HCT116 (cell line): ENCODE measurements at regions not wholly inside any gene's neighbourhood (a gene's known extent, or its start where the extent isn't known, plus 50 kb on each side); places are given as distances from the start of the nearest gene placed in this dataset.

Experiments
- ATAC-seq: fragments of 200-7000 bp; cut with Tn5 transposase; 2 replicates; pipeline ENCODE4 v1.9.1; 2020; ENCODE audit warnings: mild to moderate bottlenecking, moderate library complexity
- BruUV-seq: library from RNA; stranded (reverse); fragments of 400-500 nt; replicated peaks from 2 replicates; lab custom pipeline; 2021; lab: Mats Ljungman, UMichigan
- CTCF ChIA-PET: fragments of 300-600 bp; sonication (Branson Sonifier 250); formaldehyde crosslinking; loops from one replicate; lab custom pipeline; 2021; ENCODE audit warnings: antibody characterized with exemption; lab: Charles Lee
- POLR2A ChIA-PET: fragments of 300-600, 350-600 bp; sonication (Branson Sonifier 250); formaldehyde crosslinking; loops from one replicate; lab custom pipeline; 2021; ENCODE audit warnings: antibody characterized with exemption; lab: Charles Lee
- RAD21 ChIA-PET, 2 experiments: fragments of 300-600 bp; sonication (Branson Sonifier 250); formaldehyde crosslinking; loops; one replicate each; lab custom pipeline; 2023; ENCODE audit warnings: low total read pairs in 2 of 2; ENCODE audit not compliant: uncharacterized antibody in 2 of 2, unreplicated experiment in 2 of 2, low non-redundant PET in 1 of 2; lab: Charles Lee
- DNase-seq: peaks from one replicate; pipeline ENCODE4 v3.0.0-alpha.2; 2010; ENCODE audit warnings: low read depth, low spot score
- H2AFZ ChIP-seq: fragments of 200-600 bp; shearing (Covaris generic), sonication (generic); 2 replicates; pipeline ENCODE4 v1.6.1; 2017; ENCODE audit warnings: low read depth, mixed run types, mixed read lengths, antibody characterized with exemption, low read length; ENCODE audit not compliant: poor library complexity, severe bottlenecking
- H3K27ac ChIP-seq: 2 replicates; pipeline ENCODE4 v1.5.1; 2012; ENCODE audit warnings: low read depth, low read length
- H3K27me3 ChIP-seq: fragments of 200-600 bp; sonication (generic); 2 replicates; pipeline ENCODE4 v1.6.1; 2016; ENCODE audit warnings: mixed run types, low read length, mixed read lengths; ENCODE audit not compliant: insufficient read depth
- H3K36me3 ChIP-seq, 2 experiments: fragments of 200-500 bp in 1 of 2; fragments of 200-600 bp in 1 of 2; sonication (Bioruptor generic) in 1 of 2; sonication (generic) in 1 of 2; 2 replicates each; pipeline versions ENCODE4 v1.5.1 to v1.6.1; 2014 to 2016; ENCODE audit warnings: low read length in 2 of 2, inconsistent platforms in 1 of 2, mixed read lengths in 1 of 2, mixed run types in 1 of 2; ENCODE audit not compliant: insufficient read depth in 2 of 2, control insufficient read depth in 1 of 2
- H3K4me1 ChIP-seq, 2 experiments: fragments of 200-600 bp in 1 of 2; sonication (generic) in 1 of 2; 2 replicates each; pipeline versions ENCODE4 v1.5.1 to v1.6.1; 2012 to 2017; ENCODE audit warnings: low read length in 2 of 2, inconsistent platforms in 1 of 2, mild to moderate bottlenecking in 1 of 2, mixed read lengths in 1 of 2, mixed run types in 1 of 2, moderate library complexity in 1 of 2; ENCODE audit not compliant: insufficient read depth in 2 of 2, control insufficient read depth in 1 of 2
- H3K4me2 ChIP-seq: fragments of 200-600 bp; sonication (generic); 2 replicates; pipeline ENCODE4 v1.6.1; 2017; ENCODE audit warnings: mixed run types, low read length, mixed read lengths
- H3K4me3 ChIP-seq, 2 experiments: fragments of 200-600 bp in 1 of 2; sonication (generic) in 1 of 2; replicated peaks in 1 of 2; 2 replicates each; pipeline ENCODE4 v1.5.1; 2011 to 2016; ENCODE audit warnings: low read length in 2 of 2, control low read depth in 1 of 2, low read depth in 1 of 2, mild to moderate bottlenecking in 1 of 2, mixed read lengths in 1 of 2, mixed run types in 1 of 2
- H3K79me2 ChIP-seq: fragments of 200-600 bp; sonication (generic); 2 replicates; pipeline ENCODE4 v1.6.1; 2017; ENCODE audit warnings: mild to moderate bottlenecking, mixed run types, low read length, moderate library complexity, mixed read lengths; ENCODE audit not compliant: insufficient read depth
- H3K9ac ChIP-seq: fragments of 200-600 bp; sonication (generic); 2 replicates; pipeline ENCODE4 v1.6.1; 2016; ENCODE audit warnings: low read length, mixed read lengths
- H3K9me2 ChIP-seq: fragments of 200-600 bp; sonication (generic), shearing (Covaris generic); 2 replicates; pipeline ENCODE4 v1.6.1; 2017; ENCODE audit warnings: mixed run types, mild to moderate bottlenecking, moderate library complexity; ENCODE audit not compliant: insufficient read depth
- H3K9me3 ChIP-seq, 2 experiments: fragments of 200-500 bp in 1 of 2; fragments of 200-600 bp in 1 of 2; sonication (Bioruptor generic) in 1 of 2; sonication (generic) in 1 of 2; 2 replicates each; pipeline ENCODE4 v1.6.1; 2014 to 2017; ENCODE audit warnings: low read length in 2 of 2, mixed read lengths in 2 of 2, inconsistent platforms in 1 of 2, low read depth in 1 of 2, mild to moderate bottlenecking in 1 of 2, mixed run types in 1 of 2, moderate library complexity in 1 of 2; ENCODE audit not compliant: control insufficient read depth in 1 of 2, insufficient read depth in 1 of 2
- H4K20me1 ChIP-seq: fragments of 200-600 bp; sonication (generic), shearing (Covaris generic); 2 replicates; pipeline ENCODE4 v1.6.1; 2017; ENCODE audit warnings: mixed run types, mild to moderate bottlenecking, moderate library complexity; ENCODE audit not compliant: insufficient read depth
- CBX3 ChIP-seq: IDR thresholded peaks from 2 replicates; pipeline ENCODE4 v1.6.1; 2012; ENCODE audit warnings: low read depth
- CTCF ChIP-seq, 3 experiments: fragments of 200-600 bp in 1 of 3; sonication (generic) in 1 of 3; IDR thresholded peaks in 2 of 3; conservative IDR thresholded peaks in 1 of 3; 2 replicates each; pipeline ENCODE4 v1.5.1; 2012 to 2017; ENCODE audit warnings: low read depth in 2 of 3, low read length in 2 of 3, antibody characterized with exemption in 1 of 3, borderline replicate concordance in 1 of 3, control low read depth in 1 of 3, mild to moderate bottlenecking in 1 of 3, mixed read lengths in 1 of 3, mixed run types in 1 of 3, moderate library complexity in 1 of 3; ENCODE audit not compliant: insufficient read depth in 1 of 3
- ELF1 ChIP-seq: IDR thresholded peaks from 2 replicates; pipeline ENCODE4 v1.6.1; 2012; ENCODE audit warnings: low read depth, borderline replicate concordance
- EZH2phosphoT487 ChIP-seq: fragments of 200-600 bp; IDR thresholded peaks from 2 replicates; pipeline ENCODE4 v1.6.1; 2018; ENCODE audit warnings: antibody characterized with exemption, borderline replicate concordance
- FOSL1 ChIP-seq: IDR thresholded peaks from 2 replicates; pipeline ENCODE4 v1.6.1; 2012; ENCODE audit warnings: low read depth
- REST ChIP-seq: IDR thresholded peaks from 2 replicates; pipeline ENCODE4 v1.6.1; 2012; ENCODE audit warnings: low read depth
- SRF ChIP-seq: IDR thresholded peaks from 2 replicates; pipeline ENCODE4 v1.6.1; 2012; ENCODE audit warnings: low read depth
- YY1 ChIP-seq: IDR thresholded peaks from 2 replicates; pipeline ENCODE4 v1.6.1; 2011; ENCODE audit warnings: low read length, low read depth, moderate library complexity, mild to moderate bottlenecking; ENCODE audit not compliant: insufficient replicate concordance; ENCODE audit errors: extremely low read depth
- ZNF274 ChIP-seq: fragments of 200-500 bp; sonication (Bioruptor generic); IDR thresholded peaks from 2 replicates; pipeline ENCODE4 v1.6.1; 2014; ENCODE audit warnings: mild to moderate bottlenecking, low read depth, low read length, inconsistent platforms
- intact Hi-C: fragments of 100-400 bp; cut with micrococcal nuclease; formaldehyde crosslinking; loops from 2 replicates; pipeline ENCODE4 v1.10.0; 2022
- TF ChIP-seq, protein P1 (sequence below): IDR thresholded peaks from 2 replicates; pipeline ENCODE4 v1.6.1; 2011; ENCODE audit warnings: mild to moderate bottlenecking, low read length, moderate library complexity; ENCODE audit not compliant: insufficient replicate concordance; ENCODE audit errors: extremely low read depth

DNA sequence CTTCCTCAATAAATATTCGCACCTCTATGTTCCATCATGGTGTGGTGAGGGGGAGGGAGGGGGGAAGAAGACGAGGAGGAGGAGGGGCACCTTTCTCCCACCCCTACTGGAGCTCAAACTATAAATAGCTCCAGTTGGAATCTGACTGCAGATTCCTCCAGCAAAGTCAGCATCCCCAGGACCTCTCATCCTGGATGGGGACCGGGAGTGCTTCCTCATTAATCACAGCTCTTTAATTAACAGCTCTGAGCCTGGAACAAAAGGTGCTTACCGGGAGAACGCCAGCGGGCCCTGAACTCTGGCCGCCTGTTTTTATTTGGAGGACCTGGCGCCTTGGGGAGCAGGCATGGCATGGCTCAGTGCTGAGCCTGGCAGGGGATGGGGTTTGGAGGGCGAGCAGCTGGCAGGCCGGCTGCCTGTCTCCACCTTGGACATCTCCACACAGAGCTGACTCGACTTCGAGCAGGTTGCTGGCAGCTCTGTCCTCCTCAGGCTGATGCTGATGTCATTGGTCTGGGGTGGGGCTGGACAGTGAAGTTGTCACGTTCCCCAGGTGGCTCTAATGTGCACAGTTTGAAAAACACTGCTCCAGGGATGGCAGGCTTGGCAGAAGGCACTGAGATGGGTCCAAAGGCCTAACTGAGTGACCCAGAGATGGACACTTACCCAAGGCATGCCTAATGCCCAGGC, 180.4 kb downstream of the DHX35 start:
- H3K27me3 ChIP-seq, result peaks cover 74% of the 10 kb centered on the region
- ChIA-PET POLR2A (no interaction called here), CTCF (no interaction called here), RAD21 (no interaction called here)
- no peaks in the 10 kb centered on the region for H3K36me3 ChIP-seq
- H3K4me1 ChIP-seq, result no peaks in the 10 kb centered on the region
- no peak overlapping the region for H3K4me2 ChIP-seq
- DNase-seq (no peak), ATAC-seq (no peak)
- no peaks in the 10 kb centered on the region for H4K20me1 ChIP-seq
- no peaks in the 10 kb centered on the region for H3K9me2 ChIP-seq
- BruUV-seq, result no TSS peak
- no peaks in the 10 kb centered on the region for H3K9me3 ChIP-seq
- H2AFZ ChIP-seq, result no peak overlapping the region
- intact Hi-C loops, result no loop called here
- H3K27ac ChIP-seq, result no peak overlapping the region
- TF ChIP-seq CTCF (IDR thresholded peaks at IDR 0.05 in 2 of 3, conservative IDR thresholded peaks at IDR 0.05 in 1 of 3; ENCODE audit: borderline replicate concordance in 1 of 3, insufficient read depth in 1 of 3, low read depth in 2 of 3, low read length in 2 of 3), result no peak
- TF ChIP-seq FOSL1, result no peak
- no peak for TF ChIP-seq ELF1
- no peak for TF ChIP-seq CBX3
- no peak for TF ChIP-seq ZNF274
- TF ChIP-seq REST, result no peak
- TF ChIP-seq YY1, result no peak
- no peak for TF ChIP-seq EZH2phosphoT487
- TF ChIP-seq, protein P1, sequence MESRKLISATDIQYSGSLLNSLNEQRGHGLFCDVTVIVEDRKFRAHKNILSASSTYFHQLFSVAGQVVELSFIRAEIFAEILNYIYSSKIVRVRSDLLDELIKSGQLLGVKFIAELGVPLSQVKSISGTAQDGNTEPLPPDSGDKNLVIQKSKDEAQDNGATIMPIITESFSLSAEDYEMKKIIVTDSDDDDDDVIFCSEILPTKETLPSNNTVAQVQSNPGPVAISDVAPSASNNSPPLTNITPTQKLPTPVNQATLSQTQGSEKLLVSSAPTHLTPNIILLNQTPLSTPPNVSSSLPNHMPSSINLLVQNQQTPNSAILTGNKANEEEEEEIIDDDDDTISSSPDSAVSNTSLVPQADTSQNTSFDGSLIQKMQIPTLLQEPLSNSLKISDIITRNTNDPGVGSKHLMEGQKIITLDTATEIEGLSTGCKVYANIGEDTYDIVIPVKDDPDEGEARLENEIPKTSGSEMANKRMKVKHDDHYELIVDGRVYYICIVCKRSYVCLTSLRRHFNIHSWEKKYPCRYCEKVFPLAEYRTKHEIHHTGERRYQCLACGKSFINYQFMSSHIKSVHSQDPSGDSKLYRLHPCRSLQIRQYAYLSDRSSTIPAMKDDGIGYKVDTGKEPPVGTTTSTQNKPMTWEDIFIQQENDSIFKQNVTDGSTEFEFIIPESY, result no peak
- TF ChIP-seq SRF, result no peak
- no peaks in the 10 kb centered on the region for H3K79me2 ChIP-seq
- H3K9ac ChIP-seq, result no peak overlapping the region
- no peak overlapping the region for H3K4me3 ChIP-seq
